GM21381 (cell line): ENCODE measurements at regions not wholly inside any gene's neighbourhood (a gene's known extent, or its start where the extent isn't known, plus 50 kb on each side); places are given as distances from the start of the nearest gene placed in this dataset.
A peak's percentile ranks its signal among the peaks of the same experiment; 100 is the strongest.
"Not testable (repeated sequence)": the region's sequence is repeated elsewhere in the genome, so short reads cannot be mapped to it uniquely, and the experiment has no call there.

Source experiments
- ATAC-seq: cut with Tn5 transposase; IDR thresholded peaks from one replicate; pipeline ENCODE4 v1.9.1; 2021; ENCODE audit warnings: mild to moderate bottlenecking, moderate library complexity; ENCODE audit not compliant: unreplicated experiment

- ATAC-seq = no peak
Measured at GRCh38 chr7:131032786-131033185, 294.9 kb upstream of the MKLN1 start.

- ATAC-seq = no peak
Measured at GRCh38 chr7:131034166-131034881, 293.4 kb upstream of the MKLN1 start.

- ATAC-seq = no peak
Measured at GRCh38 chr7:131035088-131035770, 292.4 kb upstream of the MKLN1 start.

- ATAC-seq = no peak
Measured at GRCh38 chr7:131038153-131038552, 289.5 kb upstream of the MKLN1 start.

- no peak for ATAC-seq
Measured at GRCh38 chr7:131039355-131039762, 288.3 kb upstream of the MKLN1 start.

GRCh38 chr7:131039836-131040235 is 287.8 kb upstream of the MKLN1 start:
- no peak for ATAC-seq

GRCh38 chr7:131040467-131040932 is 287.2 kb upstream of the MKLN1 start:
- no peak for ATAC-seq

GRCh38 chr7:131041012-131041695 is 286.5 kb upstream of the MKLN1 start:
- not testable (repeated sequence) for ATAC-seq

- no peak for ATAC-seq
Measured at GRCh38 chr7:131042269-131043160, 285.2 kb upstream of the MKLN1 start.

- ATAC-seq = no peak
Measured at GRCh38 chr7:131045526-131045925, 282.1 kb upstream of the MKLN1 start.

- ATAC-seq = no peak
Measured at GRCh38 chr7:131046246-131046645, 281.4 kb upstream of the MKLN1 start.

- ATAC-seq = no peak
Measured at GRCh38 chr7:131047651-131048304, 279.9 kb upstream of the MKLN1 start.

GRCh38 chr7:131051304-131051703 is 276.4 kb upstream of the MKLN1 start:
- ATAC-seq = no peak

GRCh38 chr7:131052285-131052904 is 275.3 kb upstream of the MKLN1 start:
- ATAC-seq = no peak

- no peak for ATAC-seq
Measured at GRCh38 chr7:131056007-131056406, 271.7 kb upstream of the MKLN1 start.

GRCh38 chr7:131057015-131057793 is 270.5 kb upstream of the MKLN1 start:
- ATAC-seq = peak; percentile 58

- ATAC-seq = no peak
Measured at GRCh38 chr7:131057794-131058070, 269.9 kb upstream of the MKLN1 start.

- ATAC-seq = not testable (repeated sequence)
Measured at GRCh38 chr7:131058561-131059288, 269.0 kb upstream of the MKLN1 start.

GRCh38 chr7:131059401-131059800 is 268.3 kb upstream of the MKLN1 start:
- ATAC-seq = not testable (repeated sequence)
